Chondrocyte (in vitro differentiated cells): ENCODE measurements at regions not wholly inside any gene's neighbourhood (a gene's known extent, or its start where the extent isn't known, plus 50 kb on each side); places are given as distances from the start of the nearest gene placed in this dataset.
"Not testable (repeated sequence)": the region's sequence is repeated elsewhere in the genome, so short reads cannot be mapped to it uniquely, and the experiment has no call there.

Experiments used
- DNase-seq: peaks from one replicate; pipeline ENCODE4 v3.0.0; 2021; ENCODE audit warnings: mixed read lengths, low spot score
- H3K27ac Mint-ChIP-seq: one replicate; pipeline ENCODE4 v1.8.0; 2021; ENCODE audit warnings: mild to moderate bottlenecking, moderate library complexity, mixed read lengths; ENCODE audit not compliant: unreplicated experiment
- H3K27me3 Mint-ChIP-seq: 2 replicates; pipeline ENCODE4 v1.8.0; 2021; ENCODE audit warnings: low read depth, mixed read lengths
- H3K36me3 Mint-ChIP-seq: 2 replicates; pipeline ENCODE4 v1.8.0; 2021; ENCODE audit warnings: low read depth, mixed read lengths
- H3K4me1 Mint-ChIP-seq: 2 replicates; pipeline ENCODE4 v1.8.0; 2021; ENCODE audit warnings: low read depth, mild to moderate bottlenecking, mixed read lengths
- H3K4me3 Mint-ChIP-seq: one replicate; pipeline ENCODE4 v1.8.0; 2021; ENCODE audit warnings: mild to moderate bottlenecking, moderate library complexity, mixed read lengths; ENCODE audit not compliant: unreplicated experiment
- H3K9me3 Mint-ChIP-seq: 2 replicates; pipeline ENCODE4 v1.8.0; 2021; ENCODE audit warnings: low read depth, mixed read lengths
- CTCF ChIP-seq: fragments of 200-600 bp; sonication (generic); IDR thresholded peaks from 2 replicates; pipeline ENCODE4 v1.5.0; 2021; ENCODE audit warnings: antibody characterized with exemption, mild to moderate bottlenecking, moderate library complexity

- Mint-ChIP-seq H3K4me1 (no peaks in the 10 kb centered on the region), H3K27ac (no peak overlapping the region)
Measured at GRCh38 chrX:88202149-88202548, 544.9 kb upstream of the CPXCR1 start.

DNA sequence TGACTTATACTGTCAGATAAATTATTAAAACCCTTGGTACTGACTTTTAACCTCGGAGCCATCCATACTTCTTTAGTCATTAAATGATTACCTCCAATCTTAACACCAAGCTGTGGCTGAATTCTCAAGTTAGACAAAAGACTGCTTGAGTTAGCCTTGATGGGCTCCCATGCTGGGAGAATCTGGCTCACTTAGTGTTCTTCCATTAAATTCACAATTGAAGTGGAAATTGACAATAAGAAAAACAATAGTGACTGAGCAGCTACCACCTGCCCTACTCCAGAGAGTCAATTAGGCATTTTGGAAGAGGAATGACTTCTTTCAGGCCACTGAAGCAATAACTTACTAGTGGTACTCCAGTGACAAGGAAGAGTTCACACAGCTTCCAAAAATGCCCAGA is 503.0 kb upstream of the CPXCR1 start:
- no peak overlapping the region for H3K4me3 Mint-ChIP-seq
- H3K36me3 Mint-ChIP-seq: no peaks in the 10 kb centered on the region
- peaks cover 3% of the 10 kb centered on the region for H3K9me3 Mint-ChIP-seq
- no peaks in the 10 kb centered on the region for H3K27me3 Mint-ChIP-seq
- no peaks in the 10 kb centered on the region for H3K4me1 Mint-ChIP-seq
- no peak overlapping the region for H3K27ac Mint-ChIP-seq
- DNase-seq: no peak
- no peak for TF ChIP-seq CTCF

More at GRCh38 chrX:88202149-88202548, 544.9 kb upstream of the CPXCR1 start:
- DNase-seq: no peak
- no peaks in the 10 kb centered on the region for H3K27me3 Mint-ChIP-seq
- no peak overlapping the region for H3K4me3 Mint-ChIP-seq
- H3K9me3 Mint-ChIP-seq: peaks cover 2% of the 10 kb centered on the region
- TF ChIP-seq CTCF: no peak
- H3K36me3 Mint-ChIP-seq: no peaks in the 10 kb centered on the region

- no peak overlapping the region for H3K27ac Mint-ChIP-seq
- H3K4me3 Mint-ChIP-seq: no peak overlapping the region
- DNase-seq: no peak
- TF ChIP-seq CTCF: no peak
- H3K36me3 Mint-ChIP-seq: no peaks in the 10 kb centered on the region
- H3K9me3 Mint-ChIP-seq: peaks cover 23% of the 10 kb centered on the region
- H3K27me3 Mint-ChIP-seq: no peaks in the 10 kb centered on the region
- H3K4me1 Mint-ChIP-seq: no peaks in the 10 kb centered on the region
Measured at GRCh38 chrX:88284844-88285243, 462.2 kb upstream of the CPXCR1 start.

- H3K36me3 Mint-ChIP-seq, H3K4me3 Mint-ChIP-seq, H3K4me1 Mint-ChIP-seq, H3K27me3 Mint-ChIP-seq, DNase-seq, H3K27ac Mint-ChIP-seq: not testable (repeated sequence)
- H3K9me3 Mint-ChIP-seq: peaks cover 58% of the 10 kb centered on the region
Measured at GRCh38 chrX:88313972-88314371, 433.1 kb upstream of the CPXCR1 start.

DNA sequence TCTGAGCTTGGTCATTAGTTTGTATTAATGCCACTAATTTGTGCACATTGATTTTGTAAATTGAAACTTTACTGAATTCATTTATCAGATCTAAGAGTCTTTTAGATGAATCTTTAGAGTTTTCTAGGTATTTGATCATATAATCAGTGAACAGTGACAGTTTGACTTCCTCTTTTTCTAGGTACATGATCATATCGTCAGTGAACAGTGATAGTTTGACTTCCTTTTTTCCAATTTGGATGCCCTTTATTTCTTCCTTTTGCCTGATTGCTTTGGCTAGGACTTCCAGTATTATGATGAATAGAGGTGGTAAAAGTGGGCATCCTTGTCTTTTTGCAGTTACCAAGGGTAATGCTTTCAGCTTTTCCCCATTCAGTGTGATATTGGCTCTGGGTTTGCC is 421.4 kb upstream of the CPXCR1 start:
- no peaks in the 10 kb centered on the region for H3K4me1 Mint-ChIP-seq
- peaks cover 25% of the 10 kb centered on the region for H3K9me3 Mint-ChIP-seq
- no peak overlapping the region for H3K27ac Mint-ChIP-seq
- no peaks in the 10 kb centered on the region for H3K27me3 Mint-ChIP-seq
- TF ChIP-seq CTCF: no peak
- no peak for DNase-seq
- no peak overlapping the region for H3K4me3 Mint-ChIP-seq
- H3K36me3 Mint-ChIP-seq: no peaks in the 10 kb centered on the region

- Mint-ChIP-seq H3K4me3 (no peak overlapping the region), H3K36me3 (no peaks in the 10 kb centered on the region), H3K27ac (no peak overlapping the region), H3K27me3 (no peaks in the 10 kb centered on the region), H3K4me1 (no peaks in the 10 kb centered on the region), H3K9me3 (peaks cover 21% of the 10 kb centered on the region)
- DNase-seq: no peak
- no peak for TF ChIP-seq CTCF
Measured at GRCh38 chrX:88355252-88355651, 391.8 kb upstream of the CPXCR1 start.
